OCI-LY3 (cell line): ENCODE measurements at regions not wholly inside any gene's neighbourhood (a gene's known extent, or its start where the extent isn't known, plus 50 kb on each side); places are given as distances from the start of the nearest gene placed in this dataset.

Experiments used
- EZH2phosphoT487 ChIP-seq: fragments of 200-600 bp; shearing (Covaris generic); IDR thresholded peaks from 2 replicates; pipeline ENCODE4 v1.6.1; 2018; ENCODE audit warnings: antibody characterized with exemption, mixed run types, low read depth
- TF ChIP-seq, protein P1 (sequence below): fragments of 200-600, 300-600 bp; sonication (generic); IDR thresholded peaks from 2 replicates; pipeline ENCODE4 v1.5.1; 2014; ENCODE audit warnings: antibody characterized with exemption, low read length, low read depth

GRCh38 chr1:5478156-5478695 lies 514.0 kb downstream of the NPHP4 start:
- TF ChIP-seq, protein P1, sequence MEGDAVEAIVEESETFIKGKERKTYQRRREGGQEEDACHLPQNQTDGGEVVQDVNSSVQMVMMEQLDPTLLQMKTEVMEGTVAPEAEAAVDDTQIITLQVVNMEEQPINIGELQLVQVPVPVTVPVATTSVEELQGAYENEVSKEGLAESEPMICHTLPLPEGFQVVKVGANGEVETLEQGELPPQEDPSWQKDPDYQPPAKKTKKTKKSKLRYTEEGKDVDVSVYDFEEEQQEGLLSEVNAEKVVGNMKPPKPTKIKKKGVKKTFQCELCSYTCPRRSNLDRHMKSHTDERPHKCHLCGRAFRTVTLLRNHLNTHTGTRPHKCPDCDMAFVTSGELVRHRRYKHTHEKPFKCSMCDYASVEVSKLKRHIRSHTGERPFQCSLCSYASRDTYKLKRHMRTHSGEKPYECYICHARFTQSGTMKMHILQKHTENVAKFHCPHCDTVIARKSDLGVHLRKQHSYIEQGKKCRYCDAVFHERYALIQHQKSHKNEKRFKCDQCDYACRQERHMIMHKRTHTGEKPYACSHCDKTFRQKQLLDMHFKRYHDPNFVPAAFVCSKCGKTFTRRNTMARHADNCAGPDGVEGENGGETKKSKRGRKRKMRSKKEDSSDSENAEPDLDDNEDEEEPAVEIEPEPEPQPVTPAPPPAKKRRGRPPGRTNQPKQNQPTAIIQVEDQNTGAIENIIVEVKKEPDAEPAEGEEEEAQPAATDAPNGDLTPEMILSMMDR = no peak
- no peak for TF ChIP-seq EZH2phosphoT487
